ENCODE measurements at regions not wholly inside any gene's neighbourhood (a gene's known extent, or its start where the extent isn't known, plus 50 kb on each side); places are given as distances from the start of the nearest gene placed in this dataset.

DNA sequence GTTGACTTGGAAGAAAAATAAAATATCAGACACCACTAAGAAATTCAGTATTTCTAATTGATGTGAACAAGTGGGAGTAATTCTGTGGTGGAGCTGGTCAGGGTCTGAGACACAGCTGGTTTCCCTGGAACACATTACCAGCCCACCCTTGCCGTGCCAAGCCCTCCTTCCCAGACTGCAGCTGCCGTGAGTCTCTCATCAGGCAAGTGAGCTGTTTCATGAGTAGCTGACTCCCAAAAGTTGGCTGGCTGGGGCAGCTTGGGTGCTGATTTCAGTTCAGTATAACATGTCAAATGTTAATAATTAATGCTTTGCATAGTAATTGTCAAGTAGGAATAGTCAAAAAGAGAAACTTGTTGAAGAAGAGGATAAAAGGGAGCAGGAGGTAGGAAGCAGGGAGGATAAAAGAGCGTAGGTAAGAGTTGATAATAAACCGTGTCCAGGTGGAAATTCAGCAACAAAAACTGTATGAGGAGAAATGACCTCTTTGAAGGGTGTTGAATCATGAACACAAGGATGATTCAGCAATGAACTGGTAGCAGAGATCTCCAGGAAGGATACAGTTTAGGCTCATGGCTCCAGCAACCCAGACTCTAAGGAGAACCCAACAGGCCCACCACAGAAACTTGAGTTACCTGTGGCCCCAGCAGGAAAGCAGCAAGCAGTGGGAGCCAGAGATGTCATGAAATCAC lies 110.9 kb upstream of the SSTR4 start:
- peaks cover 55% of the 10 kb centered on the region for H3K27me3 ChIP-seq (replicated peaks; ENCODE audit: insufficient read depth)
- no peak overlapping the region for H3K4me2 ChIP-seq (ENCODE audit: unreplicated experiment)
- in situ Hi-C loops (cut with MboI), result no loop called here
- no peaks in the 10 kb centered on the region for H4K20me1 ChIP-seq (ENCODE audit: insufficient read depth)
- no peaks in the 10 kb centered on the region for H3K36me3 ChIP-seq (ENCODE audit: low read depth)
- H3K9me3 ChIP-seq (ENCODE audit: low read depth), result no peaks in the 10 kb centered on the region
- no peak overlapping the region for H3K4me3 ChIP-seq
- WGBS, 2 experiments (ENCODE audit: low coverage in 1 of 2, low lambda C conversion rate in 2 of 2, missing lambda C conversion rate in 2 of 2), result 73 to 75% methylated on average over 4 of the region's 4 CpGs
- peaks cover 18% of the 10 kb centered on the region for H3K4me1 ChIP-seq (ENCODE audit: insufficient read depth)
- DNase-seq, result peak; percentile 36
- no peak overlapping the region for H3K9ac ChIP-seq
- peaks cover 15% of the 10 kb centered on the region for H3F3A ChIP-seq (ENCODE audit: insufficient read depth)
- H3K27ac ChIP-seq, result no peak overlapping the region
- no peak for TF ChIP-seq EZH2phosphoT487 (IDR thresholded peaks at IDR 0.05; ENCODE audit: insufficient read depth, low read depth)
- TF ChIP-seq EZH2 (IDR thresholded peaks at IDR 0.05; ENCODE audit: insufficient read depth, poor library complexity, severe bottlenecking), result no peak
- no peak overlapping the region for H2AFZ ChIP-seq
- H3K9me2 ChIP-seq (ENCODE audit: insufficient read depth), result no peaks in the 10 kb centered on the region
- no peaks in the 10 kb centered on the region for H3K79me2 ChIP-seq (ENCODE audit: insufficient read depth)

DNA sequence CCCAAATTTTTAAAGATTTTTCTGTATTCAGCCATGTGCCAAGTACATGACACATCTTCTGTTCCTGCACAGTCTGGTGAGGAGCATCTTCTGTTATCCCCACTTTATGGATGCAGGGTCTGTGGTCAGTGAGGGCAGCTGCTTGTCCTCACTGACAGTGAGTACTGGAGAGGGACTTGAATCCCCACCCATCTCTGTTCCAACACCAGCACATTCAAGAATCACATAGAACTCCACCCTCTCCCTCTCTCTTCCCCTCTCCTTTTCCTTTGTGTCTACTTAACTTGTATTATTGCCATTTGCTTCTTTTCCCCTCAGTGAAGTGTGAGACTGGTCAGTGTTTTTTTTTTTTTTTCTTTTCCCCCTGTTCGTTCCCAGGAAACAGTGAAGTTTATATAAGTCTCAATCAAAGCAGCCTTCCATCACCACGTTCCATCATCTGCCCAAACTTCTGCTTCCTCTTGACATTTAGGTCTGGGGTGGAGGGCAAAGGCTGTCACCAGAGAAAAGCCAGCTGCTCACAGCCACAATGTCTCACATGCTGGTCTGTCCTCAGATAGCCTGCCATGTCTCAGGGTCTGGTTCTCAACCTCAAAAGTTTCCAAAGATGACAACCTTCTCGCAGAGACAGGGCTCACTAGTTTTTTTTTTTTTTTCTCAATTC lies 110.0 kb upstream of the SSTR4 start:
- H3K9me2 ChIP-seq (ENCODE audit: insufficient read depth), result no peaks in the 10 kb centered on the region
- peaks cover 18% of the 10 kb centered on the region for H3K4me1 ChIP-seq (ENCODE audit: insufficient read depth)
- no peaks in the 10 kb centered on the region for H4K20me1 ChIP-seq (ENCODE audit: insufficient read depth)
- no peak for DNase-seq
- no peak overlapping the region for H2AFZ ChIP-seq
- no peaks in the 10 kb centered on the region for H3K36me3 ChIP-seq (ENCODE audit: low read depth)
- WGBS, 2 experiments (ENCODE audit: low coverage in 1 of 2, low lambda C conversion rate in 2 of 2, missing lambda C conversion rate in 2 of 2), result 62 to 71% methylated on average over 3 of the region's 3 CpGs
- TF ChIP-seq EZH2 (IDR thresholded peaks at IDR 0.05; ENCODE audit: insufficient read depth, poor library complexity, severe bottlenecking) (no peak), EZH2phosphoT487 (IDR thresholded peaks at IDR 0.05; ENCODE audit: insufficient read depth, low read depth) (no peak)
- H3K4me3 ChIP-seq, result no peak overlapping the region
- H3K79me2 ChIP-seq (ENCODE audit: insufficient read depth), result no peaks in the 10 kb centered on the region
- no peak overlapping the region for H3K27ac ChIP-seq
- H3K9ac ChIP-seq, result no peak overlapping the region
- no peaks in the 10 kb centered on the region for H3K9me3 ChIP-seq (ENCODE audit: low read depth)
- in situ Hi-C loops (cut with MboI), result no loop called here
- H3F3A ChIP-seq (ENCODE audit: insufficient read depth), result peaks cover 15% of the 10 kb centered on the region
- no peak overlapping the region for H3K4me2 ChIP-seq (ENCODE audit: unreplicated experiment)
- peaks cover 55% of the 10 kb centered on the region for H3K27me3 ChIP-seq (replicated peaks; ENCODE audit: insufficient read depth)

DNA sequence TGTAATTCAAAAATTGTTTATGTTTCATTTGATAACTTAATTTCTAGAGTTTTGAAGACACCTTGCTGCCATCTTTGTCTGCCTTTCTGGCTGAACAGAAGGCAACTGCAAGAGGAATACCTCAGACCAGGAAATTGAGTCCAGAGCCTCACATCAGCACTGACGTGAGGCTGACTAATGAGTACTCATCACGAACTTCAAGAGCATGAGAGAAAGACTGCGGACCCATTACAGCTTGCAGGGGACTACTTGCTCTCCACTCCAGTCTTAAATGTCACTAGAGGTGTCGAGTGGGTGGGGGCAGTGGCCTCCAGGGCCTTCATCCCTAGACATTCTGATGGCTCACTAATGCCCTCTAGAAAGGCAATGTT lies 109.5 kb upstream of the SSTR4 start:
- in situ Hi-C loops (cut with MboI), result no loop called here
- TF ChIP-seq EZH2phosphoT487 (IDR thresholded peaks at IDR 0.05; ENCODE audit: insufficient read depth, low read depth), result no peak
- no peak for TF ChIP-seq EZH2 (IDR thresholded peaks at IDR 0.05; ENCODE audit: insufficient read depth, poor library complexity, severe bottlenecking)
- 11 to 14% methylated on average over 4 of the region's 4 CpGs for WGBS, 2 experiments (ENCODE audit: low coverage in 1 of 2, low lambda C conversion rate in 2 of 2, missing lambda C conversion rate in 2 of 2)
- peaks cover 15% of the 10 kb centered on the region for H3F3A ChIP-seq (ENCODE audit: insufficient read depth)
- no peaks in the 10 kb centered on the region for H4K20me1 ChIP-seq (ENCODE audit: insufficient read depth)
- H2AFZ ChIP-seq, result no peak overlapping the region
- no peak overlapping the region for H3K27ac ChIP-seq
- H3K4me1 ChIP-seq (ENCODE audit: insufficient read depth), result peaks cover 18% of the 10 kb centered on the region
- DNase-seq, result peak; percentile 52
- no peaks in the 10 kb centered on the region for H3K9me2 ChIP-seq (ENCODE audit: insufficient read depth)
- H3K4me2 ChIP-seq (ENCODE audit: unreplicated experiment), result no peak overlapping the region
- H3K4me3 ChIP-seq, result no peak overlapping the region
- no peaks in the 10 kb centered on the region for H3K79me2 ChIP-seq (ENCODE audit: insufficient read depth)
- H3K36me3 ChIP-seq (ENCODE audit: low read depth), result no peaks in the 10 kb centered on the region
- no peaks in the 10 kb centered on the region for H3K9me3 ChIP-seq (ENCODE audit: low read depth)
- no peak overlapping the region for H3K9ac ChIP-seq
- peaks cover 52% of the 10 kb centered on the region for H3K27me3 ChIP-seq (replicated peaks; ENCODE audit: insufficient read depth)

DNA sequence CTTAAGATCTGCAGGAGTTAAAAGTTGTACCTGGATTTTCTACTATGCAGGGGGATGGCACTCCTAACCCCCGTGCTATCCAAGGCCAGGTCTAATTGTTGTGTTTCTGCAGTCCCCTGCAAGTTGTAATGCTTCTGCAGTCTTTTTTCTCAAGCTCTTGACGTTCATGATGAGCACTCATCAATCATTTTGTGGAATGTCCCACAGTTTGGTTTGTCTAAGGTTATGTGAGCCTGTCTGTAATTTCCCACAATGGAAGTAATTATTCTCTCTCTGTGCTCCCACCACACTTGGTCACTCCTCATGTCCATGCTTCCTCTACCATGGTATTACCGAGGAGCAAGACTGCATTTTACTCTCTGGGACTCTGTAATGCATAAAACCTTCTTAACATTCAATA lies 107.6 kb upstream of the SSTR4 start:
- no peak for TF ChIP-seq EZH2 (IDR thresholded peaks at IDR 0.05; ENCODE audit: insufficient read depth, poor library complexity, severe bottlenecking)
- TF ChIP-seq EZH2phosphoT487 (IDR thresholded peaks at IDR 0.05; ENCODE audit: insufficient read depth, low read depth), result no peak
- WGBS, 2 experiments (ENCODE audit: low coverage in 1 of 2, low lambda C conversion rate in 2 of 2, missing lambda C conversion rate in 2 of 2), result 44% methylated on average over 3 of the region's 3 CpGs
- H3K9ac ChIP-seq, result no peak overlapping the region
- H3K9me3 ChIP-seq (ENCODE audit: low read depth), result no peaks in the 10 kb centered on the region
- no peaks in the 10 kb centered on the region for H3K9me2 ChIP-seq (ENCODE audit: insufficient read depth)
- H4K20me1 ChIP-seq (ENCODE audit: insufficient read depth), result no peaks in the 10 kb centered on the region
- peaks cover 68% of the 10 kb centered on the region for H3K27me3 ChIP-seq (replicated peaks; ENCODE audit: insufficient read depth)
- H3K4me3 ChIP-seq, result no peak overlapping the region
- H3K27ac ChIP-seq, result no peak overlapping the region
- peaks cover under 1% of the 10 kb centered on the region; the same call in 1 of the 2 replicates for H3F3A ChIP-seq (ENCODE audit: insufficient read depth)
- no peak overlapping the region for H2AFZ ChIP-seq
- no peaks in the 10 kb centered on the region for H3K79me2 ChIP-seq (ENCODE audit: insufficient read depth)
- no peak for DNase-seq
- H3K4me1 ChIP-seq (ENCODE audit: insufficient read depth), result peaks cover 7% of the 10 kb centered on the region; the same call in 1 of the 2 replicates
- in situ Hi-C loops (cut with MboI), result no loop called here
- no peak overlapping the region for H3K4me2 ChIP-seq (ENCODE audit: unreplicated experiment)
- no peaks in the 10 kb centered on the region for H3K36me3 ChIP-seq (ENCODE audit: low read depth)
